ENCODE measurements at regions not wholly inside any gene's neighbourhood (a gene's known extent, or its start where the extent isn't known, plus 50 kb on each side); places are given as distances from the start of the nearest gene placed in this dataset.

- TF ChIP-seq CTCF (IDR thresholded peaks at IDR 0.05) = no peak
- no peaks in the 10 kb centered on the region for H3K4me1 ChIP-seq
- H3K27ac ChIP-seq = no peak overlapping the region
- intact Hi-C loops (cut with DNase I) = no loop called here
- peaks cover 0 to 4% of the 10 kb centered on the region in 2 donors for H3K9me3 ChIP-seq
- no peaks in the 10 kb centered on the region for H3K36me3 ChIP-seq
- DNase-seq (no peak), ATAC-seq (no peak)
- H3K27me3 ChIP-seq = no peaks in the 10 kb centered on the region
- H3K4me3 ChIP-seq = no peak overlapping the region
Measured at GRCh38 chr2:167423731-167424130, 535.5 kb downstream of the XIRP2 start.

- no peak overlapping the region for H3K27ac ChIP-seq
- no peaks in the 10 kb centered on the region for H3K27me3 ChIP-seq
- H3K4me1 ChIP-seq = no peaks in the 10 kb centered on the region
- DNase-seq (peak in 2 of 4 donors; percentile 8 to 16), ATAC-seq (no peak)
- no peaks in the 10 kb centered on the region for H3K9me3 ChIP-seq
- TF ChIP-seq CTCF (IDR thresholded peaks at IDR 0.05) = no peak
- H3K4me3 ChIP-seq = no peak overlapping the region
- no peaks in the 10 kb centered on the region for H3K36me3 ChIP-seq
- intact Hi-C loops (cut with DNase I) = no loop called here
Measured at GRCh38 chr2:167420211-167420610, 531.9 kb downstream of the XIRP2 start.

- intact Hi-C loops (cut with DNase I) = no loop called here
- no peaks in the 10 kb centered on the region for H3K36me3 ChIP-seq
- H3K9me3 ChIP-seq = peaks cover 0 to 9% of the 10 kb centered on the region in 2 donors
- no peak overlapping the region for H3K27ac ChIP-seq
- H3K4me3 ChIP-seq = no peak overlapping the region
- H3K27me3 ChIP-seq = no peaks in the 10 kb centered on the region
- TF ChIP-seq CTCF (IDR thresholded peaks at IDR 0.05) = no peak
- no peak for ATAC-seq
- no peak for DNase-seq
- no peaks in the 10 kb centered on the region for H3K4me1 ChIP-seq
Measured at GRCh38 chr2:167415068-167415467, 526.8 kb downstream of the XIRP2 start.

GRCh38 chr2:167411367-167411766, 523.1 kb downstream of the XIRP2 start:
- Histone ChIP-seq H3K4me3 (no peak overlapping the region), H3K36me3 (no peaks in the 10 kb centered on the region), H3K4me1 (no peaks in the 10 kb centered on the region), H3K27me3 (no peaks in the 10 kb centered on the region), H3K27ac (no peak overlapping the region), H3K9me3 (peaks cover 0 to 13% of the 10 kb centered on the region in 2 donors)
- no peak for TF ChIP-seq CTCF (IDR thresholded peaks at IDR 0.05)
- no peak for DNase-seq
- intact Hi-C loops (cut with DNase I) = no loop called here
- ATAC-seq = no peak

GRCh38 chr2:167406558-167406957, 518.3 kb downstream of the XIRP2 start:
- H3K4me3 ChIP-seq = no peak overlapping the region
- ATAC-seq = no peak

More at GRCh38 chr2:167406558-167406957, 518.3 kb downstream of the XIRP2 start:
- H3K36me3 ChIP-seq = no peaks in the 10 kb centered on the region
- no peak for DNase-seq
- H3K9me3 ChIP-seq = peaks cover 0 to 8% of the 10 kb centered on the region in 2 donors
- H3K27me3 ChIP-seq = no peaks in the 10 kb centered on the region
- intact Hi-C loops (cut with DNase I) = no loop called here
- H3K27ac ChIP-seq = no peak overlapping the region
- H3K4me1 ChIP-seq = no peaks in the 10 kb centered on the region
- TF ChIP-seq CTCF (IDR thresholded peaks at IDR 0.05) = no peak
